OCI-LY3 (cell line): ENCODE measurements at regions not wholly inside any gene's neighbourhood (a gene's known extent, or its start where the extent isn't known, plus 50 kb on each side); places are given as distances from the start of the nearest gene placed in this dataset.

ENCODE experiments used
- EZH2phosphoT487 ChIP-seq: fragments of 200-600 bp; shearing (Covaris generic); IDR thresholded peaks from 2 replicates; pipeline ENCODE4 v1.6.1; 2018; ENCODE audit warnings: antibody characterized with exemption, mixed run types, low read depth
- TF ChIP-seq, protein P1 (sequence below): fragments of 200-600, 300-600 bp; sonication (generic); IDR thresholded peaks from 2 replicates; pipeline ENCODE4 v1.5.1; 2014; ENCODE audit warnings: antibody characterized with exemption, low read length, low read depth

DNA sequence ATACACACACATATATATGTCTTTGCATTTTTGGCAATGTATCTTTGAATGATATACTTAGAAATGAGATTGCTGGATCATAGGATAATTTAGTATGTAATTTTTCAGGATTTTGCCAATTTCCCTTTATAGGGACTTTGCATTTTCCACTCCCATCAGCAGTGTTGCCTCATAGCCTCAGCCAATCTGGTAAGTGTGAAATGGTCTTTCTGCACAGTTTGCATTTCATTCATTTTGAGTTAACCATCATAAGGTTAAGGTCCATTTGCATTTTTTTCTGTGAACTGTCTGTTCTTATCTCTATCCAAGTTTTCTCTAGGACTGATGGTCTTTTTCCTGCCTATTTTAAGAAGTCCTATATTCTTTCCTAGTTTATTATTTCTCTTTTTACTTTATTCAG is 474.8 kb downstream of the ZNF674 start:
- TF ChIP-seq, protein P1, sequence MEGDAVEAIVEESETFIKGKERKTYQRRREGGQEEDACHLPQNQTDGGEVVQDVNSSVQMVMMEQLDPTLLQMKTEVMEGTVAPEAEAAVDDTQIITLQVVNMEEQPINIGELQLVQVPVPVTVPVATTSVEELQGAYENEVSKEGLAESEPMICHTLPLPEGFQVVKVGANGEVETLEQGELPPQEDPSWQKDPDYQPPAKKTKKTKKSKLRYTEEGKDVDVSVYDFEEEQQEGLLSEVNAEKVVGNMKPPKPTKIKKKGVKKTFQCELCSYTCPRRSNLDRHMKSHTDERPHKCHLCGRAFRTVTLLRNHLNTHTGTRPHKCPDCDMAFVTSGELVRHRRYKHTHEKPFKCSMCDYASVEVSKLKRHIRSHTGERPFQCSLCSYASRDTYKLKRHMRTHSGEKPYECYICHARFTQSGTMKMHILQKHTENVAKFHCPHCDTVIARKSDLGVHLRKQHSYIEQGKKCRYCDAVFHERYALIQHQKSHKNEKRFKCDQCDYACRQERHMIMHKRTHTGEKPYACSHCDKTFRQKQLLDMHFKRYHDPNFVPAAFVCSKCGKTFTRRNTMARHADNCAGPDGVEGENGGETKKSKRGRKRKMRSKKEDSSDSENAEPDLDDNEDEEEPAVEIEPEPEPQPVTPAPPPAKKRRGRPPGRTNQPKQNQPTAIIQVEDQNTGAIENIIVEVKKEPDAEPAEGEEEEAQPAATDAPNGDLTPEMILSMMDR, result no peak
- no peak for TF ChIP-seq EZH2phosphoT487
